GM18907 (cell line): ENCODE measurements at regions not wholly inside any gene's neighbourhood (a gene's known extent, or its start where the extent isn't known, plus 50 kb on each side); places are given as distances from the start of the nearest gene placed in this dataset.
A peak's percentile ranks its signal among the peaks of the same experiment; 100 is the strongest.

Experiments
- ATAC-seq: cut with Tn5 transposase; IDR thresholded peaks from one replicate; pipeline ENCODE4 v1.9.1; 2021; ENCODE audit warnings: mild to moderate bottlenecking, moderate library complexity; ENCODE audit not compliant: unreplicated experiment

GRCh38 chr22:48031589-48031988 is 1269.1 kb downstream of the TBC1D22A start:
- no peak for ATAC-seq

- no peak for ATAC-seq
Measured at GRCh38 chr22:48025096-48025495, 1262.6 kb downstream of the TBC1D22A start.

GRCh38 chr22:48021991-48022401 is 1259.5 kb downstream of the TBC1D22A start:
- no peak for ATAC-seq

- ATAC-seq, result no peak
Measured at GRCh38 chr22:48018346-48018745, 1255.9 kb downstream of the TBC1D22A start.

- no peak for ATAC-seq
Measured at GRCh38 chr22:48015701-48016100, 1253.3 kb downstream of the TBC1D22A start.

GRCh38 chr22:48004936-48005335 is 1242.5 kb downstream of the TBC1D22A start:
- ATAC-seq, result no peak

GRCh38 chr22:48004038-48004437 is 1241.6 kb downstream of the TBC1D22A start:
- no peak for ATAC-seq

GRCh38 chr22:48001101-48001500 is 1238.7 kb downstream of the TBC1D22A start:
- no peak for ATAC-seq

GRCh38 chr22:47997612-47998011 is 1235.2 kb downstream of the TBC1D22A start:
- no peak for ATAC-seq

- no peak for ATAC-seq
Measured at GRCh38 chr22:47997052-47997590, 1234.7 kb downstream of the TBC1D22A start.

- ATAC-seq, result peak; percentile 60
Measured at GRCh38 chr22:47996446-47996857, 1234.0 kb downstream of the TBC1D22A start.

- ATAC-seq, result no peak
Measured at GRCh38 chr22:47995718-47996117, 1233.3 kb downstream of the TBC1D22A start.

- no peak for ATAC-seq
Measured at GRCh38 chr22:47995264-47995627, 1232.8 kb downstream of the TBC1D22A start.

GRCh38 chr22:47994601-47995263 is 1232.3 kb downstream of the TBC1D22A start:
- no peak for ATAC-seq

- no peak for ATAC-seq
Measured at GRCh38 chr22:47994045-47994444, 1231.6 kb downstream of the TBC1D22A start.

- no peak for ATAC-seq
Measured at GRCh38 chr22:47990481-47990880, 1228.0 kb downstream of the TBC1D22A start.

- ATAC-seq, result no peak
Measured at GRCh38 chr22:47987885-47988515, 1225.5 kb downstream of the TBC1D22A start.

GRCh38 chr22:47976219-47976618 is 1213.8 kb downstream of the TBC1D22A start:
- no peak for ATAC-seq

GRCh38 chr22:47967831-47968230 is 1205.4 kb downstream of the TBC1D22A start:
- ATAC-seq, result no peak

- no peak for ATAC-seq
Measured at GRCh38 chr22:47966316-47966715, 1203.9 kb downstream of the TBC1D22A start.

GRCh38 chr22:47965896-47966295 is 1203.4 kb downstream of the TBC1D22A start:
- ATAC-seq, result no peak

GRCh38 chr22:47965066-47965465 is 1202.6 kb downstream of the TBC1D22A start:
- ATAC-seq, result no peak
